ENCODE measurements at regions not wholly inside any gene's neighbourhood (a gene's known extent, or its start where the extent isn't known, plus 50 kb on each side); places are given as distances from the start of the nearest gene placed in this dataset.
A peak's percentile ranks its signal among the peaks of the same experiment; 100 is the strongest.
"Not testable (repeated sequence)": the region's sequence is repeated elsewhere in the genome, so short reads cannot be mapped to it uniquely, and the experiment has no call there.

DNA sequence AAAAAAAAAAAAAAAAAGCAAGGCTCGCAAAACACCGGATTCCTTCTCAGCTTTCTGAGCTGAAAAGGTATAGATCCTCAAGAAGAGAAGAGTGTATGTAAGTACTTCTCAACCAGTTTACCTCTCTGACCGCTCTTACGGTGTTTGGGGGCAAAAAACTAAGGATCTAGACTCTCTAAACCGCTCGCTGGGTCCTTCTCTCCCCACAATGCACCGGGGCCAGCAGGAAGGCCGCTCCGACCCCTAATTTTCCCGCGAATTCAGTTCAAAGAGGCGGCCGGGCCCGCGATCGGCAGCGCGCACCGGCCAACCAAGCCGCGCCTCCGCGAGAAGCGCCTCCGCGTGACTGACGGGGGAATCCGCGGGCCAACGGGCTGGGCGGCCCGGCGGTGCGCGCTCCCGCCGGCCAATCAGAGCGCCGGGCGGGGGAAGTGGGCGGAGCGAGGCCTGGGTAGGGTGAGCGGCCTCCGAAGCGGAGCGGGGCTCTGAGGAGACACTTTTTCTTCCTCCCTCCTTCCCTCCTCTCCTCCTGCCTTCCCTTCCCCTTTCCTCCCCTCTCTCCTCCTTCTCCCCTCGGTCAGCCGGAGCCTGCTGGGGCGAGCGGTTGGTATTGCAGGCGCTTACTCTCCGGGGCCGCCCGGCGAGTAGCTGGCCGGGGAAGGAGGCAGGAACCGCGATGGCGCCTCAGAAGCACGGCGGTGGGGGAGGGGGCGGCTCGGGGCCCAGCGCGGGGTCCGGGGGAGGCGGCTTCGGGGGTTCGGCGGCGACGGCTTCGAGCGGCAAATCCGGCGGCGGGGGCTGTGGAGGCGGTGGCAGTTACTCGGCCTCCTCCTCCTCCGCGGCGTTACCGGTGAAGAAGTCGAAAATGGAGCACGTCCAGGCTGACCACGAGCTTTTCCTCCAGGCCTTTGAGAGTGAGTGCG, 93.0 kb downstream of the CRLF3 start:
- peak overlapping the region; percentile 79 for H3K4me3 ChIP-seq (ENCODE audit: control insufficient read depth, low read depth, low read length)
- DNase-seq (ENCODE audit: low read depth) = peak; percentile 57

DNA sequence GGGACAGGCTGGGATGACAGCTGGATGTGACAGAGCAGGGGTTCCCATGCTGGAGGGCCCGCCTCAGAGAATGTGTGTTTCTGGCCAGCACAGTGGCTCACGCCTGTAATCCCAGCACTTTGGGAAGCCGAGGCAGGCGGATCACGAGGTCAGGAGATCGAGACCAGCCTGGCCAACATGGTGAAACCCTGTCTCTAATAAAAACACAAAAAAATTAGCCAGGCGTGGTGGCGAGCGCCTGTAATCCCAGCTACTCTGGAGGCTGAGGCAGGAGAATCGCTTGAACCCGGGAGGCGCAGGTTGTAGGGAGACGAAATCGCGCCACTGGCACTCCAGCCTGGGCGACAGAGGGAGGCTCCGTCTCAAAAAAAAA, 93.7 kb downstream of the CRLF3 start:
- DNase-seq (ENCODE audit: low read depth) = not testable (repeated sequence)
- H3K4me3 ChIP-seq (ENCODE audit: control insufficient read depth, low read depth, low read length) = peak overlapping the region; percentile 50

DNA sequence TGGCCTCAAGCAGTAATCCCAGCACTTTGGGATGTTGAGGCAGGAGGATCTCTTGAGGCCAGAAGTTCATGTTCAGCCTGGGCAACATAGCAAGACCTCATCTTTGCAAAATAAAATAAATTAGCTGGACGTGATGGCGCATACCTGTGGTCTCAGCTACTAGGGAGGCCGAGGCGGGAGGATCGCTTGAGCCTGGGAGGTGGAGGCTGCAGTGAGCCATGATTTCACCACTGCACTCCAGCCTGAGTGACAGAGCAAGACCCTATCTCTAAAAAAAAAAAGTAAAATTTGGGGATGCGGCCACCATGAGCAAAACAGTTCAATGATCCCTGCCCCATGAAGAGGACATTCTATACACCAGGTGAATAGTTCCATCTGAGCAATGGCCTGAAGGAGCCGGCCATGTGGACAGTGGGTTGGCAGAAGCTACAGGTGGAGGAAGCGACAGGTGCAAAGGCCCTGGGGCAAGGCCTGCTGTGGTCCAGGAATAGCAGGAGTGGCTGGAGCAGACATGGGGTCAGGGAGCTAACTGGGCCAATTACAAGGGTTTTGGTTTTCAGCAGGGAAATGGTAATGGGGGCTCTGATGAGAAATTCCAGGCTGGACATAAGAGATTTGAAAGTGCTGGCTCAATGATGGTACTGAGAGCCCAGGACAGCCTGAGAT, 94.2 kb downstream of the CRLF3 start:
- not testable (repeated sequence) for DNase-seq (ENCODE audit: low read depth); H3K4me3 ChIP-seq (ENCODE audit: control insufficient read depth, low read depth, low read length)

- not testable (repeated sequence) for H3K4me3 ChIP-seq (ENCODE audit: control insufficient read depth, low read depth, low read length); DNase-seq (ENCODE audit: low read depth)
Measured at GRCh38 chr17:30729471-30730170, 94.9 kb downstream of the CRLF3 start.

GRCh38 chr17:30727517-30727916, 97.0 kb downstream of the CRLF3 start:
- DNase-seq (ENCODE audit: low read depth); H3K4me3 ChIP-seq (ENCODE audit: control insufficient read depth, low read depth, low read length): not testable (repeated sequence)

DNA sequence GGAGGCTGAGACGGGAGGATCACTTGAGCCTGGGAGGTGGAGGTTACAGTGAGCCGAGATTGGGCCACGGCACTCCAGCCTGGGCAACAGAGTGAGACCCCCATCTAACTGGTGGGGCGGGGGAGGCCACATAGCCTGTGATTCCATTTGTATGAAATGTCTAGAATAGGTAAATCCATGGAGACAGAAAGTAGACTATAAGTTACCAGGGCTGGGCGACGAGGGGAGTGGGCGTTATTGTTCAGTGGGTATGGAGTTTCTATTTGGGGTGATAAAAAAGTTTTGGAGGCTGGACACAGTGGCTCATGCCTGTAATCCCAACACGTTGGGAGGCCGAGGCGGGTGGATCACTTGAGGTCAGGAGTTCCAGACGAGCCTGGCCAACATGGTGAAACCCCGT, 97.8 kb downstream of the CRLF3 start:
- not testable (repeated sequence) for DNase-seq (ENCODE audit: low read depth); H3K4me3 ChIP-seq (ENCODE audit: control insufficient read depth, low read depth, low read length)

DNA sequence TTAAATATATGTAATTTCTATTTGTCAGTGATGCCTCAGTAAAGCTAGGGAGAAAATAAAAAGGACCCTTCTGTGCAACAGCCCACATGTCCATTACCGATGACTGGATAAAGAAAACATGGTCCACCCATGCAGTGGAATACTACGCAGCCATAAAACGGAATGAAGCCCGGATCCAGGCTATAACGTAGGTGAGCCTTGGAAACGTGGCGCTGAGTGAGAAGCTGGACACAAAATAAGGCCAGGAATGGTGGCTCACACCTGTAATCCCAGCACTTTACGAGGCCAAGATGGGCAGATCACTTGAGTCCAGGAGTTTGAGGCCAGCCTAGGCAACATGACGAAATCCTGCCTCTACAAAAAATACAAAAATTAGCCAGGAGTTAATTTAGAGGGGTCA, 98.2 kb downstream of the CRLF3 start:
- not testable (repeated sequence) for DNase-seq (ENCODE audit: low read depth); H3K4me3 ChIP-seq (ENCODE audit: control insufficient read depth, low read depth, low read length)

- H3K4me3 ChIP-seq (ENCODE audit: control insufficient read depth, low read depth, low read length); DNase-seq (ENCODE audit: low read depth): not testable (repeated sequence)
Measured at GRCh38 chr17:30724034-30724650, 100.3 kb downstream of the CRLF3 start.

DNA sequence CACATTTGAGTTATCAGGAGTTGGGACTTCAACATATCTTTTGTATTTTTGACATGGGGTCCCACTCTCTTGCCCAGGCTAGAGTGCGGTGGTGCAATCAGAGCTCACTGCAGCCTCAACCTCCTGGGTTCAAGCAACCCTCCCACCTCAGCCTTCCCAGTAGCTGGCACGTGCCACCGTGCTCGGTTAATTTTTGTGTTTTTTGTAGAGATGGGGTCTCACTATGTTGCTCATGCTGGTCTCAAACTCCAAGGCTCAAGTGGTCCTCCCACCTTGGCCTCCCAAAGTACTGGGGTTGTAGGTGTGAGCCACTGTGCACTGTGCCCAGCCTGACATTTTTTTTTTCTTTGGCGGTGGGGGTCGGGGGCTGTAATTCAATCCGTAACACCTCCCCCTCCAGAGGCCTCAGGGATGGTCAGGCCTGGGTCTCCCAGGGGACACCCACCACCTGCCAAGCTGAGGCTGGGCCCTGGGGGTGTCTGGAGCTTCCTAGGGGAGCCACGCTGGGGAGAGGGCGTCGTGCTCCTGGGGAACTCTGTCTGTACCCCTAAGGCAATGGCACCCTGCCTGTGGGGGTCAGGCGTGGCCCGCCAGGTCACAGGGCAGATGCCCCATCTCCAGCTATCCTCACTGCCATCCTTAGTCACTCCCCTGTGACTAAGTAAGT, 102.2 kb downstream of the CRLF3 start:
- DNase-seq (ENCODE audit: low read depth); H3K4me3 ChIP-seq (ENCODE audit: control insufficient read depth, low read depth, low read length): not testable (repeated sequence)

GRCh38 chr17:30720971-30721370, 103.5 kb downstream of the CRLF3 start:
- DNase-seq (ENCODE audit: low read depth); H3K4me3 ChIP-seq (ENCODE audit: control insufficient read depth, low read depth, low read length): not testable (repeated sequence)

GRCh38 chr17:30720013-30720471, 104.5 kb downstream of the CRLF3 start:
- TF ChIP-seq, protein P1, sequence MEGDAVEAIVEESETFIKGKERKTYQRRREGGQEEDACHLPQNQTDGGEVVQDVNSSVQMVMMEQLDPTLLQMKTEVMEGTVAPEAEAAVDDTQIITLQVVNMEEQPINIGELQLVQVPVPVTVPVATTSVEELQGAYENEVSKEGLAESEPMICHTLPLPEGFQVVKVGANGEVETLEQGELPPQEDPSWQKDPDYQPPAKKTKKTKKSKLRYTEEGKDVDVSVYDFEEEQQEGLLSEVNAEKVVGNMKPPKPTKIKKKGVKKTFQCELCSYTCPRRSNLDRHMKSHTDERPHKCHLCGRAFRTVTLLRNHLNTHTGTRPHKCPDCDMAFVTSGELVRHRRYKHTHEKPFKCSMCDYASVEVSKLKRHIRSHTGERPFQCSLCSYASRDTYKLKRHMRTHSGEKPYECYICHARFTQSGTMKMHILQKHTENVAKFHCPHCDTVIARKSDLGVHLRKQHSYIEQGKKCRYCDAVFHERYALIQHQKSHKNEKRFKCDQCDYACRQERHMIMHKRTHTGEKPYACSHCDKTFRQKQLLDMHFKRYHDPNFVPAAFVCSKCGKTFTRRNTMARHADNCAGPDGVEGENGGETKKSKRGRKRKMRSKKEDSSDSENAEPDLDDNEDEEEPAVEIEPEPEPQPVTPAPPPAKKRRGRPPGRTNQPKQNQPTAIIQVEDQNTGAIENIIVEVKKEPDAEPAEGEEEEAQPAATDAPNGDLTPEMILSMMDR (conservative IDR thresholded peaks at IDR 0.05; ENCODE audit: control insufficient read depth, insufficient read depth, low read depth, low read length) = no peak

More at GRCh38 chr17:30720013-30720471, 104.5 kb downstream of the CRLF3 start:
- DNase-seq (ENCODE audit: low read depth) = no peak
- H3K4me3 ChIP-seq (ENCODE audit: control insufficient read depth, low read depth, low read length) = no peak overlapping the region

All from fibroblast of mammary gland (primary cell).